Pancreas (tissue), 10 donors: ENCODE measurements at regions not wholly inside any gene's neighbourhood (a gene's known extent, or its start where the extent isn't known, plus 50 kb on each side); places are given as distances from the start of the nearest gene placed in this dataset.

Source experiments
- ATAC-seq, 4 donors: fragments of 200-7000 bp; cut with Tn5 transposase; one replicate each; pipeline versions ENCODE4 v1.8.0 to v1.9.1; 2020; ENCODE audit warnings: mild to moderate bottlenecking in 4 of 4, moderate library complexity in 4 of 4
- DNase-seq, 6 donors: peaks; one replicate each; pipeline ENCODE4 v3.0.0-alpha.2; 2020
- FAIRE-seq: peaks from 2 replicates; lab custom pipeline; 2012; peaks lifted over from hg19 to GRCh38; lab: Jason Lieb, UNC
- H3K27ac ChIP-seq, 4 donors: fragments of 200-600 bp; sonication (generic); 1 replicate in 3 of 4; 2 replicates in 1 of 4; pipeline versions ENCODE4 v1.5.0 to v1.8.0; 2020
- H3K27me3 ChIP-seq, 4 donors: fragments of 200-600 bp; one replicate each; pipeline ENCODE4 v1.8.0; 2021
- H3K36me3 ChIP-seq, 3 donors: fragments of 200-600 bp; sonication (generic) in 1 of 3; one replicate each; pipeline versions ENCODE4 v1.5.0 to v1.8.0; 2020 to 2021
- H3K4me1 ChIP-seq, 3 donors: fragments of 200-600 bp; one replicate each; pipeline ENCODE4 v1.8.0; 2021
- H3K4me3 ChIP-seq, 4 donors: fragments of 200-600 bp; sonication (generic) in 2 of 4; one replicate each; pipeline versions ENCODE4 v1.5.0 to v1.8.0; 2020 to 2021
- H3K9me3 ChIP-seq, 4 donors: fragments of 200-600 bp; one replicate each; pipeline ENCODE4 v1.8.0; 2021
- CTCF ChIP-seq, 4 donors: fragments of 200-600 bp; sonication (generic) in 3 of 4; IDR thresholded peaks; one replicate each; pipeline versions ENCODE4 v1.5.0 to v1.8.0; 2021; ENCODE audit warnings: antibody characterized with exemption in 4 of 4
- WGBS, 2 donors: extraction: QIAGEN DNeasy Blood & Tissue Kit; methylation state at CpG; one replicate each; pipeline ENCODE4 v1.1.7; 2013; 5-methylcytosine and 5-hydroxymethylcytosine counted together
- intact Hi-C, 3 donors: fragments of 100-400 bp; cut with DNase I; formaldehyde crosslinking; loops; one replicate each; pipeline versions ENCODE4 v1.11.1 to v1.14.2; 2022
- donor health status: healthy with polysubstance abuse.
- donor health status: DM: no; HTN: no; CAD: no; lungs with moderate emphysema.
- donor health status: DM: no; HTN: no; CAD: no.
- donor health status: control.
- donor health status: control.
- donor health status: Bipolar disorder and iron deficiency.
- donor health status: DM: yes; HTN: yes; CAD: no.
- donor health status: DM: no; HTN: no; CAD: no.
- donor health status: DM: no; HTN: no; CAD: no.
- donor health status: DM: yes; HTN: yes; CAD: no.

GRCh38 chrX:140071037-140071436 lies 105.7 kb upstream of the CXorf66 start:
- intact Hi-C loops, result no loop called here
- no peak for ATAC-seq
- no peak for FAIRE-seq

GRCh38 chrX:140065961-140066662 lies 100.8 kb upstream of the CXorf66 start:
- WGBS, 2 donors, result 60 to 69% methylated on average over 3 of the region's 3 CpGs
- no peak overlapping the region for H3K27ac ChIP-seq
- H3K27me3 ChIP-seq, result peaks cover 0 to 3% (median 0%) of the 10 kb centered on the region in 4 donors
- DNase-seq, result no peak
- H3K9me3 ChIP-seq, result no peaks in the 10 kb centered on the region
- intact Hi-C loops, result no loop called here
- no peaks in the 10 kb centered on the region for H3K36me3 ChIP-seq
- FAIRE-seq, result no peak
- no peak for ATAC-seq
- no peak overlapping the region for H3K4me3 ChIP-seq
- TF ChIP-seq CTCF (IDR thresholded peaks at IDR 0.05), result no peak
- H3K4me1 ChIP-seq, result no peaks in the 10 kb centered on the region

More at GRCh38 chrX:140071037-140071436, 105.7 kb upstream of the CXorf66 start:
- DNase-seq, result no peak
- no peak overlapping the region for H3K27ac ChIP-seq
- no peak overlapping the region for H3K4me3 ChIP-seq
- no peak for TF ChIP-seq CTCF (IDR thresholded peaks at IDR 0.05)
- no peaks in the 10 kb centered on the region for H3K4me1 ChIP-seq
- H3K36me3 ChIP-seq, result no peaks in the 10 kb centered on the region
- H3K27me3 ChIP-seq, result peaks cover 0 to 3% (median 0%) of the 10 kb centered on the region in 4 donors
- H3K9me3 ChIP-seq, result no peaks in the 10 kb centered on the region

DNA sequence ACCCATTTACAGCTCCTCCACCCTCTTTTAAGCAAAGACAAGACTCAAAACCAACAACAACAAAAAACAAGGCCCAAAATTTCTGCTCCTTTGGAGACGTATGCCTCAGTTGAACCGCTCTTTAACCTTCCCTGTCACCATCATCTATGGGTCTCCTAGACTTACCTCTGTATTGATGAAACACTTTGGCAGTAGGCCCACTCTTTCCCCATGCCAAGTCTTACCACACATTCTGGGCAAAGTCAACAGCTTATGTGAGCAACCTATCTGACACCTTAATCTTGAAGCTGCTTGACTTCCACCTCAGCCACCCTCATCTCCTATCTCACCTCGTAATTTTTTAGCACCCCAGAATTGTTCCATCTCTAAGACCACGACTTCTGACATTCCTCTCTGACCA lies 99.7 kb upstream of the CXorf66 start:
- intact Hi-C loops, result no loop called here
- Histone ChIP-seq H3K36me3 (no peaks in the 10 kb centered on the region), H3K4me1 (no peaks in the 10 kb centered on the region), H3K9me3 (no peaks in the 10 kb centered on the region), H3K27me3 (peaks cover 0 to 3% (median 0%) of the 10 kb centered on the region in 4 donors), H3K4me3 (no peak overlapping the region), H3K27ac (no peak overlapping the region)
- TF ChIP-seq CTCF (IDR thresholded peaks at IDR 0.05), result no peak
- DNase-seq (peak in 2 of 6 donors; percentile 18 to 25), ATAC-seq (peak in 2 of 4 donors; percentile 25 to 42), FAIRE-seq (no peak)
- WGBS, 2 donors, result 18 to 20% methylated on average over 4 of the region's 4 CpGs

DNA sequence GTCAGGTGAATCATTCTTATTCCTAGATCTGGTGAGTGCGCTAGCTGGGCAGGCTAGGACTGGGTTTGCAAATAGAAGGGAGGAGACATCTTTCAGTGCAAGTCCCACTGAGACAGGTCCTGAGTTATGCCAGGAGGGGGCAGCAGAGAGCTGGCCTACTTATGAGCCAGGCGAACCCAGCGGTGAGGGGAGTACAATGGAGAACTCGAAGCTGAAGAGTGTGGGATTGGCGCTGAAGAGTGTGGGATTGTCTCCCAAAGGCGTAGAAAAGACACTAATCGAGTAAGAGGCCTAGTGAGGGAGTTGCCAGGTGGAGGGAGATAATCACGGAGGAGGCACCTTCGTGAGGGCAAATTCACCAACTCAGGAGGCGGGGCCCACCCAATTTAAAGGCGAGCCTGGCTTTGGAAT lies 91.7 kb upstream of the CXorf66 start:
- Histone ChIP-seq H3K27me3 (peaks cover 0 to 15% (median 0%) of the 10 kb centered on the region in 4 donors), H3K27ac (no peak overlapping the region), H3K4me1 (no peaks in the 10 kb centered on the region), H3K36me3 (no peaks in the 10 kb centered on the region), H3K4me3 (no peak overlapping the region), H3K9me3 (no peaks in the 10 kb centered on the region)
- 17 to 22% methylated on average over 11 of the region's 11 CpGs for WGBS, 2 donors
- DNase-seq, result peak; percentile 42 to 89 (median 76)
- peak; percentile 80 to 94 (median 88) for TF ChIP-seq CTCF (IDR thresholded peaks at IDR 0.05)
- intact Hi-C loops, result loop anchor here in 2 of 3 donors (10.0 kb wide), 1 partner anchor 608 kb away; no protein-coding TSS in a partner anchor
- peak; percentile 84 to 99 (median 96) for ATAC-seq
- peak; percentile 13 for FAIRE-seq

DNA sequence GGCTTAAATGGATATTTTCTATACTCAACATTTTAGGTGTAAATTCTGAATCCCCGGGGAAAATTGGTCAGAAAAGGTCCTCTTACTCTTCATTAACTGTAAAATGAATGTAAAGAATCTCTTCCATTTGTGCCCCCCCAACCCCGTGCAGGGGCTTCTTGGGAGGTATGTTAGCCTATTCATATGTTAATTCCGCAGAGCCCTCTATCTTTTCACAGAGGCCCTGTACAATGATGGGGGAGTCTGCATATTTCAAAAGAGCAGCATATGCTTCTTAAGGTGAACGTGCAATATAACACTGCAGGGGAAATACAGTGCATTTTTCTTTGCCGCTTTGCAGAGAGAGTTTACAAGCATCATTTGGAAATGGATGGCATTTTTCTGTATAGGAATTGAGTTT lies 88.5 kb upstream of the CXorf66 start:
- WGBS, 2 donors, result 27 to 29% methylated on average over 5 of the region's 5 CpGs
- no peak for ATAC-seq

More for the DNA sequence above, 88.5 kb upstream of the CXorf66 start:
- FAIRE-seq, result no peak
- Histone ChIP-seq H3K9me3 (no peaks in the 10 kb centered on the region), H3K27ac (no peak overlapping the region), H3K27me3 (peaks cover 0 to 21% (median 0%) of the 10 kb centered on the region in 4 donors), H3K36me3 (no peaks in the 10 kb centered on the region), H3K4me1 (no peaks in the 10 kb centered on the region), H3K4me3 (no peak overlapping the region)
- intact Hi-C loops, result loop anchor here in 2 of 3 donors (10.0 kb wide), 1 partner anchor 611 kb away; no protein-coding TSS in a partner anchor
- TF ChIP-seq CTCF (IDR thresholded peaks at IDR 0.05), result no peak
- DNase-seq, result no peak
